GM12891 (cell line): ENCODE measurements at regions not wholly inside any gene's neighbourhood (a gene's known extent, or its start where the extent isn't known, plus 50 kb on each side); places are given as distances from the start of the nearest gene placed in this dataset.

Experiments
- PAX5 ChIP-seq: IDR thresholded peaks from 2 replicates; pipeline ENCODE4 v1.6.1; 2011; ENCODE audit warnings: low read length, moderate library complexity, mild to moderate bottlenecking; ENCODE audit not compliant: insufficient read depth, severe bottlenecking
- POLR2A ChIP-seq: IDR thresholded peaks from 2 replicates; pipeline ENCODE4 v1.6.1; 2011; ENCODE audit warnings: low read depth, low read length, control low read depth
- POLR2AphosphoS5 ChIP-seq: IDR thresholded peaks from 2 replicates; pipeline ENCODE4 v1.6.1; 2011; ENCODE audit warnings: low read depth, low read length, control low read depth

GRCh38 chr11:106288057-106288456 is 210.6 kb downstream of the AASDHPPT start:
- no peak for TF ChIP-seq POLR2AphosphoS5
- TF ChIP-seq POLR2A: no peak
- TF ChIP-seq PAX5: no peak
